GM13976 (cell line): ENCODE measurements at regions not wholly inside any gene's neighbourhood (a gene's known extent, or its start where the extent isn't known, plus 50 kb on each side); places are given as distances from the start of the nearest gene placed in this dataset.

Experiments
- DNase-seq: peaks from one replicate; pipeline ENCODE4 v3.0.0; 2012; ENCODE audit warnings: low spot score
- CTCF ChIP-seq: IDR thresholded peaks from 2 replicates; pipeline ENCODE4 v1.5.1; 2012; ENCODE audit warnings: borderline replicate concordance, mild to moderate bottlenecking; ENCODE audit not compliant: insufficient read depth; ENCODE audit errors: extremely low read depth, missing control alignments, control extremely low read depth
- in situ Hi-C: fragments of 300-500 bp; cut with MboI; formaldehyde crosslinking; loops from one replicate; pipeline ENCODE4 v1.12.0; 2022; ENCODE audit warnings: low sequenced_read_pairs, mixed read lengths, inconsistent platforms; ENCODE audit not compliant: unreplicated experiment

- in situ Hi-C loops = no loop called here
- no peak for DNase-seq
- TF ChIP-seq CTCF = no peak
Measured at GRCh38 chr17:73985466-73986015, 217.9 kb upstream of the RPL38 start.

GRCh38 chr17:73986641-73987177 is 216.8 kb upstream of the RPL38 start:
- in situ Hi-C loops = no loop called here

GRCh38 chr17:73987395-73987794 is 216.1 kb upstream of the RPL38 start:
- in situ Hi-C loops = no loop called here
- TF ChIP-seq CTCF = no peak
- no peak for DNase-seq

More at GRCh38 chr17:73986641-73987177, 216.8 kb upstream of the RPL38 start:
- no peak for DNase-seq
- no peak for TF ChIP-seq CTCF

- no peak for TF ChIP-seq CTCF
- no peak for DNase-seq
- in situ Hi-C loops = no loop called here
Measured at GRCh38 chr17:73987845-73988509, 215.5 kb upstream of the RPL38 start.

GRCh38 chr17:73989671-73990070 is 213.8 kb upstream of the RPL38 start:
- in situ Hi-C loops = no loop called here
- TF ChIP-seq CTCF = no peak
- no peak for DNase-seq

- in situ Hi-C loops = no loop called here
- DNase-seq = no peak
- no peak for TF ChIP-seq CTCF
Measured at GRCh38 chr17:73990290-73990689, 213.2 kb upstream of the RPL38 start.

GRCh38 chr17:73991260-73991659 is 212.2 kb upstream of the RPL38 start:
- in situ Hi-C loops = no loop called here
- DNase-seq = no peak
- no peak for TF ChIP-seq CTCF
